SK-N-SH (cell line): ENCODE measurements at regions not wholly inside any gene's neighbourhood (a gene's known extent, or its start where the extent isn't known, plus 50 kb on each side); places are given as distances from the start of the nearest gene placed in this dataset.
"Not testable (repeated sequence)": the region's sequence is repeated elsewhere in the genome, so short reads cannot be mapped to it uniquely, and the experiment has no call there.

Experiments
- CTCF ChIA-PET: fragments of 300-600, 350-600 bp; formaldehyde crosslinking; extraction: SDS; loops from one replicate; lab custom pipeline; 2021; lab: Yijun Ruan, JAX
- POLR2A ChIA-PET: fragments of 350-600 bp; sonication (Branson Sonifier 250); formaldehyde crosslinking; extraction: SDS; loops from one replicate; lab custom pipeline; 2020; ENCODE audit warnings: antibody characterized with exemption, inconsistent platforms; lab: Yijun Ruan, JAX
- DNase-seq: peaks from one replicate; pipeline ENCODE4 v3.0.0; 2012
- H2AFZ ChIP-seq: fragments of 200-600 bp; sonication (generic); 2 replicates; pipeline ENCODE4 v1.8.1; 2016; ENCODE audit warnings: antibody characterized with exemption, mild to moderate bottlenecking, low read depth
- H3F3A ChIP-seq: fragments of 200-600 bp; sonication (generic); replicated peaks from 2 replicates; pipeline ENCODE3; 2016; ENCODE audit warnings: antibody characterized with exemption, mild to moderate bottlenecking; ENCODE audit not compliant: insufficient read depth
- H3K27ac ChIP-seq, 2 experiments: fragments of 200-500 bp in 1 of 2; fragments of 200-600 bp in 1 of 2; sonication (Bioruptor generic) in 1 of 2; sonication (generic), shearing (Covaris generic) in 1 of 2; 2 replicates each; pipeline versions ENCODE4 v1.5.1 to v1.6.1; 2014 to 2016; ENCODE audit warnings: low read depth in 2 of 2, inconsistent platforms in 1 of 2, low read length in 1 of 2, mild to moderate bottlenecking in 1 of 2, mixed read lengths in 1 of 2
- H3K27me3 ChIP-seq: fragments of 200-600 bp; sonication (generic), shearing (Covaris generic); 2 replicates; pipeline ENCODE4 v1.6.1; 2016; ENCODE audit warnings: mixed run types; ENCODE audit not compliant: insufficient read depth
- H3K36me3 ChIP-seq, 2 experiments: fragments of 200-500 bp in 1 of 2; fragments of 200-600 bp in 1 of 2; sonication (Bioruptor generic) in 1 of 2; sonication (generic) in 1 of 2; replicated peaks in 1 of 2; 2 replicates each; pipeline versions ENCODE3 to v1.5.1; 2014 to 2016; ENCODE audit warnings: low read length in 1 of 2, mild to moderate bottlenecking in 1 of 2; ENCODE audit not compliant: insufficient read depth in 2 of 2, control insufficient read depth in 1 of 2
- H3K4me1 ChIP-seq, 2 experiments: fragments of 200-500 bp in 1 of 2; fragments of 200-600 bp in 1 of 2; sonication (Bioruptor generic) in 1 of 2; sonication (generic), shearing (Covaris generic) in 1 of 2; 2 replicates each; pipeline versions ENCODE4 v1.5.1 to v1.6.1; 2014 to 2016; ENCODE audit warnings: low read depth in 1 of 2, low read length in 1 of 2, mixed run types in 1 of 2; ENCODE audit not compliant: insufficient read depth in 2 of 2, control insufficient read depth in 1 of 2
- H3K4me2 ChIP-seq: fragments of 200-600 bp; sonication (generic), shearing (Covaris generic); 2 replicates; pipeline ENCODE4 v1.6.1; 2017; ENCODE audit warnings: mixed run types
- H3K4me3 ChIP-seq, 2 experiments: fragments of 200-500 bp in 1 of 2; fragments of 200-600 bp in 1 of 2; sonication (Bioruptor generic) in 1 of 2; sonication (generic), shearing (Covaris generic) in 1 of 2; 2 replicates each; pipeline versions ENCODE4 v1.5.1 to v1.8.1; 2014 to 2016; ENCODE audit warnings: low read depth in 2 of 2, inconsistent platforms in 1 of 2, low read length in 1 of 2, mild to moderate bottlenecking in 1 of 2, mixed read lengths in 1 of 2, moderate library complexity in 1 of 2
- H3K79me2 ChIP-seq: fragments of 200-600 bp; sonication (generic); 2 replicates; pipeline ENCODE4 v1.8.1; 2017; ENCODE audit warnings: mild to moderate bottlenecking; ENCODE audit not compliant: insufficient read depth
- H3K9ac ChIP-seq: fragments of 200-600 bp; sonication (generic); 2 replicates; pipeline ENCODE4 v1.6.1; 2017; ENCODE audit warnings: mixed run types
- H3K9me2 ChIP-seq: fragments of 200-600 bp; sonication (generic); 2 replicates; pipeline ENCODE4 v1.6.1; 2017; ENCODE audit warnings: mixed run types
- H3K9me3 ChIP-seq: fragments of 200-600 bp; sonication (generic); 2 replicates; pipeline ENCODE4 v1.6.1; 2017; ENCODE audit warnings: mixed run types, mild to moderate bottlenecking, moderate library complexity
- H4K20me1 ChIP-seq: fragments of 200-600 bp; sonication (generic); 2 replicates; pipeline ENCODE4 v1.6.1; 2017; ENCODE audit warnings: mild to moderate bottlenecking, mixed run types; ENCODE audit not compliant: insufficient read depth
- CHD2 ChIP-seq: fragments of 150-350 bp; IDR thresholded peaks from 2 replicates; pipeline ENCODE4 v1.6.1; 2018; ENCODE audit warnings: low read length; ENCODE audit not compliant: partially characterized antibody
- EP300 ChIP-seq, 2 experiments: IDR thresholded peaks; 2 replicates each; pipeline versions ENCODE4 v1.4.0 to v1.6.1; 2012; ENCODE audit warnings: borderline replicate concordance in 1 of 2, low read depth in 1 of 2, low read length in 1 of 2
- EZH2phosphoT487 ChIP-seq: fragments of 200-600 bp; sonication (generic); IDR thresholded peaks from 2 replicates; pipeline ENCODE4 v1.6.1; 2017; ENCODE audit warnings: low read depth, mixed run types, mild to moderate bottlenecking, antibody characterized with exemption, moderate library complexity, borderline replicate concordance
- FOSL2 ChIP-seq: IDR thresholded peaks from 2 replicates; pipeline ENCODE4 v1.4.0; 2012; ENCODE audit warnings: low read depth, mild to moderate bottlenecking, moderate library complexity, borderline replicate concordance
- FOXM1 ChIP-seq: IDR thresholded peaks from 2 replicates; pipeline ENCODE4 v1.4.0; 2012; ENCODE audit warnings: low read depth, mild to moderate bottlenecking
- GABPA ChIP-seq: IDR thresholded peaks from 2 replicates; pipeline ENCODE4 v1.4.0; 2012; ENCODE audit warnings: low read depth, mild to moderate bottlenecking
- GATA2 ChIP-seq: sonication (generic); formaldehyde crosslinking; IDR thresholded peaks from 2 replicates; pipeline ENCODE4 v1.5.0; 2020; ENCODE audit warnings: mild to moderate bottlenecking, missing genetic modification reagents
- MEF2A ChIP-seq: IDR thresholded peaks from 2 replicates; pipeline ENCODE4 v1.4.0; 2012; ENCODE audit warnings: low read depth, borderline replicate concordance
- NRF1 ChIP-seq: IDR thresholded peaks from 2 replicates; pipeline ENCODE4 v1.6.1; 2012; ENCODE audit warnings: low read depth, mild to moderate bottlenecking, low read length
- PBX3 ChIP-seq: IDR thresholded peaks from 2 replicates; pipeline ENCODE4; 2012
- RCOR1 ChIP-seq: fragments of 150-350 bp; IDR thresholded peaks from 2 replicates; pipeline ENCODE4 v1.6.1; 2017; ENCODE audit warnings: antibody characterized with exemption, low read length
- REST ChIP-seq: IDR thresholded peaks from 2 replicates; pipeline ENCODE4 v1.6.1; 2012; ENCODE audit warnings: mild to moderate bottlenecking, low read depth, low read length, moderate library complexity
- RFX5 ChIP-seq: IDR thresholded peaks from 2 replicates; pipeline ENCODE4 v1.6.1; 2012; ENCODE audit warnings: mild to moderate bottlenecking, improper control_type of control experiment, low read length
- RXRA ChIP-seq: IDR thresholded peaks from 2 replicates; pipeline ENCODE4 v1.4.0; 2012; ENCODE audit warnings: low read depth, mild to moderate bottlenecking, borderline replicate concordance
- SMC3 ChIP-seq: IDR thresholded peaks from 2 replicates; pipeline ENCODE4 v1.6.1; 2012; ENCODE audit warnings: low read depth, low read length, improper control_type of control experiment
- TAF1 ChIP-seq: IDR thresholded peaks from 2 replicates; pipeline ENCODE4 v1.6.1; 2012; ENCODE audit warnings: low read depth, mild to moderate bottlenecking, low read length, moderate library complexity, borderline replicate concordance
- TCF12 ChIP-seq: IDR thresholded peaks from 2 replicates; pipeline ENCODE4 v1.4.0; 2012
- TEAD4 ChIP-seq: IDR thresholded peaks from 2 replicates; pipeline ENCODE4 v1.4.0; 2012; ENCODE audit warnings: mild to moderate bottlenecking, borderline replicate concordance; ENCODE audit not compliant: insufficient read depth
- YY1 ChIP-seq: IDR thresholded peaks from 2 replicates; pipeline ENCODE4 v1.4.0; 2012; ENCODE audit warnings: low read depth, mild to moderate bottlenecking
- WGBS: methylation state at CpG from one replicate; pipeline ENCODE4 v1.1.6; 2017; ENCODE audit warnings: low lambda C conversion rate; 5-methylcytosine and 5-hydroxymethylcytosine counted together
- TF ChIP-seq, protein P1 (sequence below): IDR thresholded peaks from 2 replicates; pipeline ENCODE4 v1.4.0; 2012; ENCODE audit warnings: low read depth, borderline replicate concordance

DNA sequence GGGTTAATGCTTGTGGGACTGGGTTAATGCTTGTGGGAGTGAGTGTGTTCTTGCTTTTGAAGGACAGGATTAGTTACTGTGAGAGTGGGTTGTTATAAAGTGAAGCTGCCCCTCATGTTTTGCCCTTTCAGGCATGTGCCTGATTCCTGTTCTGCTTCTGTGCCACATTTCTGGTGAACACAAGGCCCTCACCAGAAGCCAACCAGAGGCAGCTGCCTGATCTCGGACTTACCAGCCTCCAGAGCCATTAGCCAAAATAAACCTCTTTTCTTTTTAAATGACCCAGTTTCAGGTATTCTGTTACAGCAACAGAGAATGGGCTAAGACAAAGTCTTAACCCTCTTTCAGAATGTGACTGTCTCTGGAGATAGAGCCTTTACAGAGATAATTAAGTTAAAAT, 113.3 kb upstream of the TMTC4 start (continued):
- TF ChIP-seq MEF2A, result no peak

- TF ChIP-seq EP300 (IDR thresholded peaks at IDR 0.05; ENCODE audit: borderline replicate concordance in 1 of 2, low read depth in 1 of 2, low read length in 1 of 2), result 0 out of 4 replicates have a peak, but pooled peaks of 1 of the 2 experiments have one; percentile 11
- TF ChIP-seq, all 33 proteins: peak for 1; not testable (repeated sequence) for 32
- H3K4me3 ChIP-seq, H3K27me3 ChIP-seq, H2AFZ ChIP-seq, H3K4me1 ChIP-seq, CTCF ChIA-PET, H3K36me3 ChIP-seq, H3K9me3 ChIP-seq, H3K79me2 ChIP-seq, DNase-seq, H3K4me2 ChIP-seq, H3K27ac ChIP-seq, H3K9me2 ChIP-seq, H3F3A ChIP-seq, POLR2A ChIA-PET, H3K9ac ChIP-seq, H4K20me1 ChIP-seq: not testable (repeated sequence)
- WGBS, result 54% methylated on average over 2 of the region's 2 CpGs
These were observed 102.1 kb upstream of the TMTC4 start for GRCh38 chr13:100776686-100777085.

DNA sequence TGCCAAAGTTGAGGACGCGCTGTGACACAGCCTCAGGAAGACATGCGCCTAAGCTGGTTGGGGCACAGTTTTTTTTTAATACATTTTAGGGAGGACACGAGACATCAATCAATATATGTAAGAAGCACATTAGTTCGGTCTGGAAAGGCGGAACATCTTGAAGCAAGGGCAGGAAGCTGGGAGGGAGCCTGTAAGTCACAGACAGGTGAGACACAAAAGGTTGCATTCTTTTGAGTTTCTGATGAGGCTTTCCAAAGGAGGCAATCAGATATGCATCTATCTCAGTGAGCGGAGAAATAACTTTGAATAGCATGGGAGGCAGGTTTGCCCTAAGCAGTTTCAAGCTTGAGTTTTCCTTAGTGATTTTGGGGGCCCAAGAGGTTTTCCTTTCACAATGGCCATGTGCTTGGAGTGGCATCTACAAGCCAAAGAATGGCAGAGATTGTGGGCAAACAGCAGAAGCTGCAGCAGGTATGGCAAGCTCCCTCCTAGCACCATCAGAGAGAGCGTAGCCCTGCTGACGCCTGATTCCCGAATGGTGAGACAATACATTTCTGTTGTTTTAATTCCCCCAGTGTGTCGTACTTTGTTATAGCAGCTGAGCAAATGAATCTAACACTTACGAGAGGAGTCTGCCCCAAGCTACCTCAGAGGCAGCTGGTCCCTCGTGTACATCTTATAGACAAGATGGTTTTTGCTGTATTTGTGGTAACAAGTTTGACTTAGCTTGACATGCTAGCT, 99.5 kb upstream of the TMTC4 start:
- no peak for DNase-seq
- no peaks in the 10 kb centered on the region for H3K4me1 ChIP-seq
- no peaks in the 10 kb centered on the region for H3K27me3 ChIP-seq
- WGBS, result 76% methylated on average over 13 of the region's 13 CpGs
- no peak overlapping the region for H3K27ac ChIP-seq
- H4K20me1 ChIP-seq, result no peaks in the 10 kb centered on the region
- H3K4me3 ChIP-seq, result no peak overlapping the region
- no peak overlapping the region for H3K9ac ChIP-seq
- no peak overlapping the region for H3K4me2 ChIP-seq
- no peaks in the 10 kb centered on the region for H3K79me2 ChIP-seq
- no peak overlapping the region for H2AFZ ChIP-seq
- POLR2A ChIA-PET, result no interaction called here
- no peaks in the 10 kb centered on the region for H3K9me2 ChIP-seq
- CTCF ChIA-PET, result no interaction called here
- H3F3A ChIP-seq, result no peaks in the 10 kb centered on the region
- H3K36me3 ChIP-seq, result no peaks in the 10 kb centered on the region
- no peaks in the 10 kb centered on the region for H3K9me3 ChIP-seq
- no peak for TF ChIP-seq GATA2 (CRISPR knock-in tag)
- TF ChIP-seq TAF1, result no peak
- TF ChIP-seq SMC3, result no peak
- no peak for TF ChIP-seq RFX5
- no peak for TF ChIP-seq GABPA
- no peak for TF ChIP-seq FOSL2
- no peak for TF ChIP-seq YY1
- no peak for TF ChIP-seq RCOR1
- no peak for TF ChIP-seq NRF1
- TF ChIP-seq PBX3, result no peak
- no peak for TF ChIP-seq TEAD4
- TF ChIP-seq CHD2, result no peak
- no peak for TF ChIP-seq RXRA
- no peak for TF ChIP-seq EZH2phosphoT487
- TF ChIP-seq, protein P1, sequence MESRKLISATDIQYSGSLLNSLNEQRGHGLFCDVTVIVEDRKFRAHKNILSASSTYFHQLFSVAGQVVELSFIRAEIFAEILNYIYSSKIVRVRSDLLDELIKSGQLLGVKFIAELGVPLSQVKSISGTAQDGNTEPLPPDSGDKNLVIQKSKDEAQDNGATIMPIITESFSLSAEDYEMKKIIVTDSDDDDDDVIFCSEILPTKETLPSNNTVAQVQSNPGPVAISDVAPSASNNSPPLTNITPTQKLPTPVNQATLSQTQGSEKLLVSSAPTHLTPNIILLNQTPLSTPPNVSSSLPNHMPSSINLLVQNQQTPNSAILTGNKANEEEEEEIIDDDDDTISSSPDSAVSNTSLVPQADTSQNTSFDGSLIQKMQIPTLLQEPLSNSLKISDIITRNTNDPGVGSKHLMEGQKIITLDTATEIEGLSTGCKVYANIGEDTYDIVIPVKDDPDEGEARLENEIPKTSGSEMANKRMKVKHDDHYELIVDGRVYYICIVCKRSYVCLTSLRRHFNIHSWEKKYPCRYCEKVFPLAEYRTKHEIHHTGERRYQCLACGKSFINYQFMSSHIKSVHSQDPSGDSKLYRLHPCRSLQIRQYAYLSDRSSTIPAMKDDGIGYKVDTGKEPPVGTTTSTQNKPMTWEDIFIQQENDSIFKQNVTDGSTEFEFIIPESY, result no peak
- TF ChIP-seq REST, result no peak
- no peak for TF ChIP-seq FOXM1
- no peak for TF ChIP-seq TCF12
- TF ChIP-seq EP300 (IDR thresholded peaks at IDR 0.05; ENCODE audit: borderline replicate concordance in 1 of 2, low read depth in 1 of 2, low read length in 1 of 2), result no peak
